Gastrocnemius medialis (tissue), 4 donors: ENCODE measurements at regions not wholly inside any gene's neighbourhood (a gene's known extent, or its start where the extent isn't known, plus 50 kb on each side); places are given as distances from the start of the nearest gene placed in this dataset.

Experiments
- ATAC-seq, 2 donors: fragments of 150-250 bp; one replicate each; pipeline ENCODE4 v1.9.1; 2016
- DNase-seq, 2 donors: peaks; one replicate each; pipeline ENCODE4 v3.0.0-alpha.2; 2019
- H3K27ac ChIP-seq, 4 donors: fragments of 200-600 bp; sonication (generic); 1 replicate in 1 of 4; 2 replicates in 3 of 4; pipeline ENCODE4 v1.5.1; 2016 to 2018; ENCODE audit warnings: mild to moderate bottlenecking in 2 of 4, moderate library complexity in 1 of 4
- H3K27me3 ChIP-seq, 3 donors: fragments of 200-600 bp; sonication (generic) in 2 of 3; 1 replicate in 1 of 3; 2 replicates in 2 of 3; pipeline versions ENCODE4 v1.5.1 to v1.6.0; 2016 to 2019; ENCODE audit warnings: mild to moderate bottlenecking in 1 of 3, moderate library complexity in 1 of 3
- H3K36me3 ChIP-seq, 2 donors: fragments of 200-600 bp; sonication (generic) in 1 of 2; one replicate each; pipeline ENCODE4 v1.5.1; 2017 to 2018
- H3K4me1 ChIP-seq, 2 donors: fragments of 200-600 bp; sonication (generic) in 1 of 2; one replicate each; pipeline ENCODE4 v1.5.1; 2016 to 2017; ENCODE audit warnings: mild to moderate bottlenecking in 2 of 2
- H3K4me3 ChIP-seq, 4 donors: fragments of 200-600 bp; sonication (generic) in 3 of 4; 1 replicate in 1 of 4; 2 replicates in 3 of 4; pipeline ENCODE4 v1.5.1; 2016 to 2019; ENCODE audit warnings: mild to moderate bottlenecking in 2 of 4
- H3K9me3 ChIP-seq, 3 donors: fragments of 200-600 bp; sonication (generic) in 2 of 3; 1 replicate in 1 of 3; 2 replicates in 2 of 3; pipeline ENCODE4 v1.5.1; 2016 to 2019
- CTCF ChIP-seq, 5 experiments: fragments of 450-650 bp in 3 of 5; fragments of 200-600 bp in 2 of 5; sonication (generic) in 2 of 5; IDR thresholded peaks in 4 of 5; conservative IDR thresholded peaks in 1 of 5; 1 replicate in 4 of 5; 2 replicates in 1 of 5; pipeline ENCODE4 v1.5.1; 2016 to 2019; ENCODE audit warnings: antibody characterized with exemption in 5 of 5, mild to moderate bottlenecking in 3 of 5, moderate library complexity in 3 of 5
- POLR2A ChIP-seq, 2 donors: fragments of 450-650 bp; IDR thresholded peaks; one replicate each; pipeline ENCODE4 v1.6.1; 2017; ENCODE audit warnings: antibody characterized with exemption in 2 of 2, mild to moderate bottlenecking in 2 of 2, moderate library complexity in 2 of 2
- in situ Hi-C, 4 donors: fragments of 200-750 bp; cut with MboI; loops; one replicate each; pipeline versions ENCODE4 v1.15.0 to v1.8.0; 2017; ENCODE audit warnings: low sequenced_read_pairs in 4 of 4
- intact Hi-C: fragments of 100-400 bp; cut with DNase I; formaldehyde crosslinking; loops from one replicate; pipeline ENCODE4 v1.15.1; 2023; ENCODE audit warnings: low total_unique reads

GRCh38 chr10:108616559-108617285 is 1306.6 kb downstream of the XPNPEP1 start:
- DNase-seq (no peak), ATAC-seq (no peak)
- H3K9me3 ChIP-seq: no peaks in the 10 kb centered on the region
- TF ChIP-seq POLR2A (IDR thresholded peaks at IDR 0.05) (no peak), CTCF (IDR thresholded peaks at IDR 0.05 in 4 of 5, conservative IDR thresholded peaks at IDR 0.05 in 1 of 5) (no peak)
- H3K36me3 ChIP-seq: no peaks in the 10 kb centered on the region
- no peak overlapping the region for H3K27ac ChIP-seq
- H3K4me3 ChIP-seq: no peak overlapping the region
- H3K27me3 ChIP-seq: no peaks in the 10 kb centered on the region
- in situ Hi-C loops: no loop called here
- intact Hi-C loops: no loop called here
- no peaks in the 10 kb centered on the region for H3K4me1 ChIP-seq

- Histone ChIP-seq H3K27ac (no peak overlapping the region), H3K27me3 (no peaks in the 10 kb centered on the region), H3K9me3 (no peaks in the 10 kb centered on the region), H3K4me3 (no peak overlapping the region), H3K4me1 (no peaks in the 10 kb centered on the region), H3K36me3 (no peaks in the 10 kb centered on the region)
- intact Hi-C loops: no loop called here
- ATAC-seq (no peak), DNase-seq (no peak)
- in situ Hi-C loops: no loop called here
- TF ChIP-seq CTCF (IDR thresholded peaks at IDR 0.05 in 4 of 5, conservative IDR thresholded peaks at IDR 0.05 in 1 of 5) (no peak), POLR2A (IDR thresholded peaks at IDR 0.05) (no peak)
Measured at GRCh38 chr10:108615576-108616320, 1307.6 kb downstream of the XPNPEP1 start.

GRCh38 chr10:108612485-108612884 is 1310.8 kb downstream of the XPNPEP1 start:
- no peak for TF ChIP-seq CTCF (IDR thresholded peaks at IDR 0.05 in 4 of 5, conservative IDR thresholded peaks at IDR 0.05 in 1 of 5)
- TF ChIP-seq POLR2A (IDR thresholded peaks at IDR 0.05): no peak
- no peaks in the 10 kb centered on the region for H3K4me1 ChIP-seq

GRCh38 chr10:108608860-108609259 is 1314.5 kb downstream of the XPNPEP1 start:
- in situ Hi-C loops: no loop called here
- intact Hi-C loops: no loop called here

More at GRCh38 chr10:108612485-108612884, 1310.8 kb downstream of the XPNPEP1 start:
- DNase-seq (no peak), ATAC-seq (no peak)
- Histone ChIP-seq H3K27ac (no peak overlapping the region), H3K4me3 (no peak overlapping the region), H3K27me3 (no peaks in the 10 kb centered on the region), H3K9me3 (no peaks in the 10 kb centered on the region), H3K36me3 (no peaks in the 10 kb centered on the region)
- intact Hi-C loops: no loop called here
- in situ Hi-C loops: no loop called here

More at GRCh38 chr10:108608860-108609259, 1314.5 kb downstream of the XPNPEP1 start:
- no peaks in the 10 kb centered on the region for H3K36me3 ChIP-seq
- DNase-seq (no peak), ATAC-seq (no peak)
- no peaks in the 10 kb centered on the region for H3K9me3 ChIP-seq
- no peak overlapping the region for H3K4me3 ChIP-seq
- TF ChIP-seq POLR2A (IDR thresholded peaks at IDR 0.05): no peak
- no peak for TF ChIP-seq CTCF (IDR thresholded peaks at IDR 0.05 in 4 of 5, conservative IDR thresholded peaks at IDR 0.05 in 1 of 5)
- H3K27me3 ChIP-seq: no peaks in the 10 kb centered on the region
- no peak overlapping the region for H3K27ac ChIP-seq
- H3K4me1 ChIP-seq: no peaks in the 10 kb centered on the region
